T-helper 17 cell (primary cell): ENCODE measurements at regions not wholly inside any gene's neighbourhood (a gene's known extent, or its start where the extent isn't known, plus 50 kb on each side); places are given as distances from the start of the nearest gene placed in this dataset.
"Not testable (repeated sequence)": the region's sequence is repeated elsewhere in the genome, so short reads cannot be mapped to it uniquely, and the experiment has no call there.

Experiments
- ATAC-seq: fragments of 150-1000 bp; cut with Tn5 transposase; 2 replicates; pipeline ENCODE4 v1.10.0; 2021; ENCODE audit warnings: mild to moderate bottlenecking, moderate library complexity
- DNase-seq, 3 donors: peaks; one replicate each; pipeline versions ENCODE4 v3.0.0 to v3.0.0-alpha.2; 2020 to 2021
- H3K9me3 ChIP-seq: one replicate; pipeline ENCODE4 v1.7.0; 2013; ENCODE audit warnings: low read length, mild to moderate bottlenecking; ENCODE audit not compliant: control insufficient read depth, poor library complexity, severe bottlenecking
- H3K27ac Mint-ChIP-seq: one replicate; pipeline ENCODE4 v1.8.0; 2022; ENCODE audit warnings: mild to moderate bottlenecking, moderate library complexity, mixed read lengths
- H3K27me3 Mint-ChIP-seq: one replicate; pipeline ENCODE4 v1.8.0; 2022; ENCODE audit warnings: mixed read lengths
- H3K36me3 Mint-ChIP-seq: one replicate; pipeline ENCODE4 v1.8.0; 2022; ENCODE audit warnings: low read depth, mixed read lengths
- H3K4me1 Mint-ChIP-seq: one replicate; pipeline ENCODE4 v1.8.0; 2022; ENCODE audit warnings: mild to moderate bottlenecking, mixed read lengths
- H3K4me3 Mint-ChIP-seq: one replicate; pipeline ENCODE4 v1.8.0; 2022; ENCODE audit warnings: mild to moderate bottlenecking, moderate library complexity, mixed read lengths

DNA sequence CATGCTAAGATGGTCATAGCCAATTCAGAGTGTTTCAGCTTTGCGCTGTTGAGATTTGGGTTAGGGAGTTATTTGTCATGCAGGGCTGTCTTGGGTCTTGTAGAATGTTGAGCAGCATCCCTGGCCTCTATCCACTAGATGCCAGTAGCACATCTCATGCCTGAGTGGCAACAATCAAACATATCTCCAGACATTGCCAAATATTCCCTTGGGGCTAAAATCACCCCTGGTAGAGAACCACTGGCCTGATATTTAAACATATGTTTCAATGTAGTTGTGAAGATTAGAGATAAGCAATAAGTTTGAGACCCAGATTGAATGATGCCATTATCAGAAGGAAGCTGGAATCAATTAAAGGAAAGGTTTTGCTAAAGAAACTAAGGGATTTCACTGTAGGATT, 463.3 kb downstream of the DOK5 start:
- Mint-ChIP-seq H3K36me3 (no peaks in the 10 kb centered on the region), H3K4me3 (no peak overlapping the region), H3K4me1 (no peaks in the 10 kb centered on the region), H3K27ac (no peak overlapping the region), H3K27me3 (no peaks in the 10 kb centered on the region)
- ATAC-seq (no peak), DNase-seq (no peak)
- H3K9me3 ChIP-seq, result no peaks in the 10 kb centered on the region

DNA sequence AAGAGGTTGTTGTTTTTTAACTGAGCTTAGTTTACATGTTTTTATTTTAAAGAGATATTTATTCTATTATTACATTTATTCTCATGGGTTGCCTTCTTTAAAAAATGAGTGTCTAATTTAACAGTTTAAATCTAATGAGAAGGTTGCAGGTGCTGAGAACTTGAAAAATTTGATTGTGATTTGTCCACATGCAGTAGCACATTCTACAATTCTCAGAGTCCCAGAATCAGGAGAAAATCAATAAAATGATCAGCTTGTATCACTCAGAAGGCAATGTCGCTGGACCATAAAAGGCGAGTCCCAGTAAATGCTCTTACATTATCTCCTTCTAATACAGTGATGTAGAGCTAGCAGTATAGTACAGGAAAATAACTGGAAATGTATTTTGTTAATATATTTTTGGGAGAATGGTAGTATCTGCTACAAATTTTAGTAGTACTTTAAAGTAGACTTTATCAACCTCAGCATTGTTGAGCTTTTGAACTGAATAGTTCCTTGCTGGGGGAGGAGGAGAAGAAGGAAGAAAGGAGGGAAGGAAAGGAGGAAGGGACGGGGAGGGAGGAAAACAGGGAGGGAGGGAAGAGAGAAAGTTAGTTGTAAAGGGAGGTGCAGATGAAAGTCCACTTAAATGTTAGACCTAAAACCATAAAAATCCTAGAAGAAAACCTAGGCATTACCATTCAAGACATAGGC, 458.0 kb downstream of the DOK5 start:
- ATAC-seq (no peak), DNase-seq (no peak)
- H3K9me3 ChIP-seq, result no peaks in the 10 kb centered on the region
- no peaks in the 10 kb centered on the region for H3K27me3 Mint-ChIP-seq
- no peaks in the 10 kb centered on the region for H3K36me3 Mint-ChIP-seq
- no peak overlapping the region for H3K4me3 Mint-ChIP-seq
- no peak overlapping the region for H3K27ac Mint-ChIP-seq
- H3K4me1 Mint-ChIP-seq, result no peaks in the 10 kb centered on the region

DNA sequence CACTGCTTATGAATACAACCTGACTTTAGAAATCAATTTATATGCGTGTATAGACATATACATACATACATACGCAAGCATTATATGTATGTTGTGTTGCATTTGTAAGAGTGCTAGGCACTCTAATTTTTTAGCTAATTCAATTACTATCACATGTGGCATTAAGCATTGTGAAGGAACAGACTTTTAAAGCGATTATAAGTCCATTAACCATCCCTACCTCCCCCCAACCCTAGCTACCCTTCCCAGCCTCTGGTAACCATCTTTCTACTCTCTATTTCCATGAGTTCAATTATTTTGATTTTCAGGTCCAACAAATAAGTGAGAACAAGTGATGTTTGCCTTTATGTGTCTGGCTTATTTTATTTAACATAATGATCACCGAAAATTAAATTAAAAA, 453.8 kb downstream of the DOK5 start:
- no peak overlapping the region for H3K27ac Mint-ChIP-seq
- ATAC-seq (no peak), DNase-seq (no peak)
- no peaks in the 10 kb centered on the region for H3K9me3 ChIP-seq
- H3K4me1 Mint-ChIP-seq, result no peaks in the 10 kb centered on the region
- no peaks in the 10 kb centered on the region for H3K27me3 Mint-ChIP-seq
- no peaks in the 10 kb centered on the region for H3K36me3 Mint-ChIP-seq
- H3K4me3 Mint-ChIP-seq, result no peak overlapping the region

DNA sequence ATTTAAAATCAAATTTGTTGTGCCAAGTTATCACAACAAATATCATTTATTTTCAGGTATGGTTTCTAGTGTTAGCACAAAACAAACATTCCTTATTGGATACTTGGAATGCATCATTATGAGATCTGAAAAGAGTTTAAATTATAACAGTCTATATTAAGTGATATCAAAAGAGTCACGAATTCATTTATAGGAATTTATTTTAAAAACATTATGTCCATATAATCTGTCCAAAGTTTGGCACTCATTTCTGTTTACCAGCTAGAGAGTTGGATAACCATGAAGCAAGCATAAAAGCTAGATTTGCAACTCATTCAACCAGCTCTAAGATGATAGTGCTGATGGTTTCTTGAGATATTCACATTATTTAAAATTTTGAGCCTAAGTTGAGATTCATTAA, 453.2 kb downstream of the DOK5 start:
- H3K9me3 ChIP-seq, result no peaks in the 10 kb centered on the region
- ATAC-seq, result no peak
- H3K4me1 Mint-ChIP-seq, result no peaks in the 10 kb centered on the region
- no peaks in the 10 kb centered on the region for H3K36me3 Mint-ChIP-seq
- H3K27ac Mint-ChIP-seq, result no peak overlapping the region
- no peak for DNase-seq
- no peak overlapping the region for H3K4me3 Mint-ChIP-seq
- no peaks in the 10 kb centered on the region for H3K27me3 Mint-ChIP-seq

DNA sequence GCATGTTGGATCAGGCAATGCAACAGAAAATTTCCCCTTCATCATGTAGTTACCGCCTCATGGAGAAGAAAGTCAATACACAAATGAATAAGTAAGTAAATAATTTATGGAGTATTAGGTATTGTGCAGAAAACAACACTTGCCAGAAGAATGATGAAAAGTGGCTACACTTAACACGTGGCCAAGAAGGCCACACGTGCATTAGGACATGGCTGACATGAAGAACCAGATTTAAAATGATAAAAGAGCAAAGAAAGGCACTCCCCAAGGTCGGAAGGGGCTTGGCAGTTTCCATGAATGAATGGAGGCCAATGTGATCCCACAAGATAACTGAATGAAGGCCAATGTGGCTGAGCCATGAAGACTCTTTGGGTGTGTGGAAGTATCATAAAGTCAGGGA, 447.2 kb downstream of the DOK5 start:
- H3K27me3 Mint-ChIP-seq, result no peaks in the 10 kb centered on the region
- H3K4me1 Mint-ChIP-seq, result no peaks in the 10 kb centered on the region
- H3K27ac Mint-ChIP-seq, result no peak overlapping the region
- DNase-seq (no peak), ATAC-seq (no peak)
- H3K4me3 Mint-ChIP-seq, result no peak overlapping the region
- H3K9me3 ChIP-seq, result no peaks in the 10 kb centered on the region
- H3K36me3 Mint-ChIP-seq, result no peaks in the 10 kb centered on the region

DNA sequence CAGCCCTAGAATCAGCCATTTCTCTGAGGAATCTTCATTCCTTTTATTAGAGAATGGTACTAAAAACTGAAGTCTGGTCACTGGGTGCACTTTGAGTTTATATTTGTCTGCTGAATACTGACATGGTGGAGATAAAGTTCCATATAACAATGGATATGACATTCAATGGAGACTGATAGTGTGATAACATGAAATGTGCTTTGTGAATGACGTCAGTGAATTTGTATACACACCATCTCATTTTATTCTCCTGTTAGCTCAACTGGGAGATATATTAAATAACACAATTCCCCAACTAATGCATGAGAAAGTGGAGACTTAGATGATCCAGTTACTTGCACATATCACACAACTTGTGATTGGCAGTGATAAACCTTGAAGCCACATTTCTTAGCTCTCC, 446.7 kb downstream of the DOK5 start:
- DNase-seq (no peak), ATAC-seq (no peak)
- Mint-ChIP-seq H3K4me3 (no peak overlapping the region), H3K4me1 (no peaks in the 10 kb centered on the region), H3K27ac (no peak overlapping the region), H3K27me3 (no peaks in the 10 kb centered on the region), H3K36me3 (no peaks in the 10 kb centered on the region)
- no peaks in the 10 kb centered on the region for H3K9me3 ChIP-seq

DNA sequence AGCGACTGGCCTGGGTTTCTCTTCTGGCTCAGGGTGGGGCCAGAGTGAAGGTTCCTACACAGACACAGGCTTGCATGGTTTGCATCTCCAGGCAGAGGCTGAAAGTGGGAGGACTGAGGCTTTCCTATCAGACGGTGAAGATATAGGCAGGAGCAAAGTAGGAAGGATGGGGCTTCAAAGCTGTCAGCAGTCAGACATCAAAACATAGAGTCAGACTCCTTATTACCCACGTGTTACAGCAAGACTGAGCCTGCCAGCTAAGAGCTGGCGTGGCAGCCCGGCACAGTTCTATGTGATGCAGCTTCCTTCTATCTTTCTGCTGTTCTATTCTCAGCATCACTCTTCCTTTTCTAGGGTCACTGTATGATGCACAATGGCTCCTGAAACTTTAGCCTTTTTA, 445.1 kb downstream of the DOK5 start:
- Mint-ChIP-seq H3K4me1 (no peaks in the 10 kb centered on the region), H3K36me3 (no peaks in the 10 kb centered on the region), H3K27me3 (no peaks in the 10 kb centered on the region), H3K27ac (no peak overlapping the region), H3K4me3 (no peak overlapping the region)
- H3K9me3 ChIP-seq, result no peaks in the 10 kb centered on the region
- ATAC-seq, result no peak
- DNase-seq, result no peak

DNA sequence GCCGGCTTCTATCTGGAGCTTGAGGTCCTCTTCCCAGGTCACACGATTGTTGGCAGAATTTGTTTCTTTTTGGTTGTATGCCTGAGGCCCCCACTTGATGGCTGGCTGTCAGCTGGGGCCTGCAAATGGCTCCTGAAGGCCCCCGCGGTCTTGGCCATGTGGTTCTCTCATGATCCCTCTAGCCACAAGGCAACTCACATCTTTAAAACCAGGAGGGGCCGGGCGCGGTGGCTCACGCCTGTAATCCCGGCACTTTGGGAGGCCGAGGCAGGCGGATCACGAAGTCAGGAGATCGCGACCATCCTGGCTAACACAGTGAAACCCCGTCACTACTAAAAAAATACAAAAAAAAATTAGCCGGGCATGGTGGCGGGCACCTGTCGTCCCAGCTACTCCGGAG, 443.6 kb downstream of the DOK5 start:
- not testable (repeated sequence) for ATAC-seq, H3K27me3 Mint-ChIP-seq, H3K9me3 ChIP-seq, H3K4me1 Mint-ChIP-seq, H3K36me3 Mint-ChIP-seq, H3K27ac Mint-ChIP-seq, DNase-seq, H3K4me3 Mint-ChIP-seq

DNA sequence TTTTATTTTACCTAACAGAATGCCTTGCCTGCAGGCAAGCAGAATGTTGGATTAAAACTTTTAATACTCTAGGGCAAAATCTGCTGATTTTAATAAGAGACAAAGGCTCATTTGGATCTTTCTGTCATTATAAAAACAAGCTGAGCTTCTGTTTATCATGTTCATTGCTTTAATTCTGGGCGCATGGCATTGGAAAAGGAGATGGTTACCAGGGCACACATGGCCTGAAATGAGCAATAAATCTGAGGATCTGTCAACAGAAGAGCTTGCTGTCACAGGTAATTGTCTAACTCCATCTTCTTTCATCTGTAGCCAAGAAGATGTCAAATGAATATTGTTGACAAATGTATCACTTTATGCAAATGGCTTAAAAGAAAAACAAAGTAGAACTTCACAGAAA, 439.6 kb downstream of the DOK5 start:
- H3K4me1 Mint-ChIP-seq, result no peaks in the 10 kb centered on the region
- H3K9me3 ChIP-seq, result no peaks in the 10 kb centered on the region
- H3K36me3 Mint-ChIP-seq, result peaks cover 2% of the 10 kb centered on the region
- H3K27me3 Mint-ChIP-seq, result no peaks in the 10 kb centered on the region
- H3K4me3 Mint-ChIP-seq, result no peak overlapping the region
- no peak for ATAC-seq
- H3K27ac Mint-ChIP-seq, result no peak overlapping the region
- DNase-seq, result no peak

DNA sequence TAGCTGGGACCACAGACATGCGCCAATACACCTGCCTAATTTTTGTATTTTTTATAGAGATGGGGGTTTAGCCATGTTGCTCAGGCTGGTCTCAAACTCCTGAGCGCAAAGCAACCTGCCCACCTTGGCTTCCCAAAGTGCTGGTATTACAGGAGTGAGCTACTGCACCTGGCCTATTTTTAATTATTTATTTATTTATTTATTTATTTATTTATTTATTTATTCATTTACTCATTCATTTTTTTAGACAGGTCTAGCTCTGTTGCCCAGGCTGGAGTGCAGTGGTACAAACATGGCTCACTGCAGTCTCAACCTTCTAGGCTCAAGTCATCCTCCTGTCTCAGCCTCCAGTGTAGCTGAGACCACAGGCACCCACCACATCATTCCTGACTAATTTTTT, 434.3 kb downstream of the DOK5 start:
- DNase-seq, result no peak
- H3K4me3 Mint-ChIP-seq, result no peak overlapping the region
- H3K27ac Mint-ChIP-seq, result no peak overlapping the region
- no peaks in the 10 kb centered on the region for H3K4me1 Mint-ChIP-seq
- ATAC-seq, result no peak
- H3K9me3 ChIP-seq, result no peaks in the 10 kb centered on the region
- peaks cover 2% of the 10 kb centered on the region for H3K36me3 Mint-ChIP-seq
- H3K27me3 Mint-ChIP-seq, result no peaks in the 10 kb centered on the region

DNA sequence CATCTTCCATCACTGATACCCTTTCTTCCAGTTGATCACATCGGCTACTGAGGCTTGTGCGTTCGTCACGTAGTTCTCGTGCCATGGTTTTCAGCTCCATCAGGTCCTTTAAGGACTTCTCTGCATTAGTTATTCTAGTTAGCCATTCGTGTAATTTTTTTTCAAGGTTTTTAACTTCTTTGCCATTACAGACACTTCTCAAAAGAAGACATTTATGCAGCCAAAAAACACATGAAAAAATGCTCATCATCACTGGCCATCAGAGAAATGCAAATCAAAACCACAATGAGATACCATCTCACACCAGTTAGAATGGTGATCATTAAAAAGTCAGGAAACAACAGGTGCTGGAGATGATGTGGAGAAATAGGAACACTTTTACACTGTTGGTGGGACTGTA, 430.7 kb downstream of the DOK5 start:
- not testable (repeated sequence) for ATAC-seq, H3K36me3 Mint-ChIP-seq, H3K9me3 ChIP-seq, H3K4me3 Mint-ChIP-seq, H3K27ac Mint-ChIP-seq, H3K27me3 Mint-ChIP-seq, DNase-seq, H3K4me1 Mint-ChIP-seq

DNA sequence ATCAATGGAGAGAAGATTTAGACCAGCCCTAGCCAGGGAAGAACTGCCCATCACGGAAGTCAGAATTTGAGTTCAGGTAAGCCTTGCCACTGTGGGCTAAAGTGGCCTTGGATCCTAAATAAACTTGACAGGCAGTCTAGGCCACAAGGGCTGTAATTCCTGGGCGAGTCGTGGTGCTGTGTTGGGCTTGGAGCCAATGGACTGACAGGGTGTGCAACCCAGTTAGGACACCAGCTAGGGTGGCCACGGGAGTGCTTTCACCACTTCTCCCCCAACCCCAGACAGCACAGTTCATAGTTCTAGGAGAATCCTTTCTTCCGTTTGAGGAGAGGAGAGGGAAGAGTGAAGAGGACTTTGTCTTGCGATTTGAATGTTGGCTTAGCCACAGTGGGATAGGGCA, 422.4 kb downstream of the DOK5 start:
- ATAC-seq (no peak), DNase-seq (no peak)
- no peaks in the 10 kb centered on the region for H3K9me3 ChIP-seq
- H3K36me3 Mint-ChIP-seq, result no peaks in the 10 kb centered on the region
- H3K27ac Mint-ChIP-seq, result no peak overlapping the region
- H3K4me3 Mint-ChIP-seq, result no peak overlapping the region
- H3K27me3 Mint-ChIP-seq, result no peaks in the 10 kb centered on the region
- no peaks in the 10 kb centered on the region for H3K4me1 Mint-ChIP-seq

DNA sequence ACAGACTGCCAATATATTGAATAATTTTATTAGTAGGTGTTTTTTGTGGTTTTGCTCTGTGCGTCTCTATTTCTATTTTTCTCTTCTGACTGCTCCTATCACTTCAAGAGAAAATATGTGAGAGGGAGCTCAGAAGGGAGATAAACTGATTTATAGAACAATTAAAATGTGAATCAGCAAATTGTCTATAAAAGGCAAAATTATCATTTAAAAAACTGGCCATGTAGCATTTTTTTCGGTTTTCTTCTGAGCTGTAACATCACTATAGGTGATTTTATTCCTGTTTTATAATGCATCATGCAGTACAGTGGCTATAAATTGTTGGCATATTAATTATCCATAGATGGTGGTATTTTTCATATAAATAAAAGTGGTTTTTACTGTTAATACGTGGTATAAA, 416.5 kb downstream of the DOK5 start:
- Mint-ChIP-seq H3K4me1 (no peaks in the 10 kb centered on the region), H3K27ac (no peak overlapping the region), H3K36me3 (no peaks in the 10 kb centered on the region), H3K4me3 (no peak overlapping the region), H3K27me3 (no peaks in the 10 kb centered on the region)
- DNase-seq (no peak), ATAC-seq (no peak)
- H3K9me3 ChIP-seq, result no peaks in the 10 kb centered on the region

DNA sequence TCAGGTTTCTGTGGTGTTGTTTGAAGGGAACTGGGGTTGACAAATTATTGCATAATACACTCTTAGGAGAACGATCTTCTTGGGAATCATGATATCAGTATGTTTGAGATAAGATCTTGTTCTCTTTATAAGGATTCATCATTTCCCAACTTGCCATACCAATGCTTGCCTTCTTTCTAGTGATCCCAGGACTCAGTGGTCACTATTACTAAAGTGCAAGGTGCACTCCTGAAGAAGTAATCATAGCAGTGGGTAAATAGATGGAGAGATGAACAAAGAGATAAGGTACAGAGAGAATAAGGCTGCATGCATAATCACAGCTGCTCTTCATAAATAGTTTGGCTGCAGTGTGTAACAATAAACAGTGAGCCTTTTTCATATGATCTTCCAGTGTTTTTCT, 404.0 kb downstream of the DOK5 start:
- DNase-seq, result no peak
- no peak for ATAC-seq
- H3K27ac Mint-ChIP-seq, result no peak overlapping the region
- H3K4me1 Mint-ChIP-seq, result no peaks in the 10 kb centered on the region
- no peaks in the 10 kb centered on the region for H3K9me3 ChIP-seq
- no peak overlapping the region for H3K4me3 Mint-ChIP-seq
- H3K36me3 Mint-ChIP-seq, result no peaks in the 10 kb centered on the region
- no peaks in the 10 kb centered on the region for H3K27me3 Mint-ChIP-seq
